ENCODE measurements at regions not wholly inside any gene's neighbourhood (a gene's known extent, or its start where the extent isn't known, plus 50 kb on each side); places are given as distances from the start of the nearest gene placed in this dataset.

GRCh38 chr4:106676173-106676921 lies 307.8 kb upstream of the GIMD1 start:
- DNase-seq = no peak

GRCh38 chr4:106671716-106672115 lies 303.1 kb upstream of the GIMD1 start:
- DNase-seq = no peak

- DNase-seq = no peak
These were observed 302.4 kb upstream of the GIMD1 start for GRCh38 chr4:106670976-106671375.

GRCh38 chr4:106659371-106659770 lies 290.8 kb upstream of the GIMD1 start:
- no peak for DNase-seq

- no peak for DNase-seq
These were observed 283.5 kb upstream of the GIMD1 start for GRCh38 chr4:106652095-106652494.

- no peak for DNase-seq
These were observed 282.1 kb upstream of the GIMD1 start for GRCh38 chr4:106650701-106651100.

GRCh38 chr4:106647451-106647850 lies 278.9 kb upstream of the GIMD1 start:
- no peak for DNase-seq

GRCh38 chr4:106629268-106629625 lies 260.7 kb upstream of the GIMD1 start:
- no peak for DNase-seq

- no peak for DNase-seq
These were observed 260.1 kb upstream of the GIMD1 start for GRCh38 chr4:106628586-106629267.

- no peak for DNase-seq
These were observed 258.5 kb upstream of the GIMD1 start for GRCh38 chr4:106627051-106627450.

- no peak for DNase-seq
These were observed 256.1 kb upstream of the GIMD1 start for GRCh38 chr4:106624671-106625070.

GRCh38 chr4:106618956-106619355 lies 250.4 kb upstream of the GIMD1 start:
- DNase-seq = no peak

GRCh38 chr4:106615961-106616360 lies 247.4 kb upstream of the GIMD1 start:
- no peak for DNase-seq

GRCh38 chr4:106615410-106615945 lies 246.9 kb upstream of the GIMD1 start:
- DNase-seq = no peak

GRCh38 chr4:106614441-106614840 lies 245.9 kb upstream of the GIMD1 start:
- no peak for DNase-seq

- DNase-seq = no peak
These were observed 241.3 kb upstream of the GIMD1 start for GRCh38 chr4:106609917-106610316.

GRCh38 chr4:106607558-106607957 lies 239.0 kb upstream of the GIMD1 start:
- no peak for DNase-seq

GRCh38 chr4:106604319-106605051 lies 235.9 kb upstream of the GIMD1 start:
- no peak for DNase-seq

- no peak for DNase-seq
These were observed 234.9 kb upstream of the GIMD1 start for GRCh38 chr4:106603471-106603870.

GRCh38 chr4:106602711-106603110 lies 234.1 kb upstream of the GIMD1 start:
- no peak for DNase-seq

- no peak for DNase-seq
These were observed 232.9 kb upstream of the GIMD1 start for GRCh38 chr4:106601519-106601918.

- no peak for DNase-seq
These were observed 227.3 kb upstream of the GIMD1 start for GRCh38 chr4:106595906-106596305.

GRCh38 chr4:106594291-106594952 lies 225.8 kb upstream of the GIMD1 start:
- DNase-seq = no peak

Data from RPMI8226 (cell line).